ENCODE measurements at regions not wholly inside any gene's neighbourhood (a gene's known extent, or its start where the extent isn't known, plus 50 kb on each side); places are given as distances from the start of the nearest gene placed in this dataset.

GRCh38 chr3:79884354-79884753 lies 116.6 kb upstream of the ROBO1 start:
- TF ChIP-seq CTCF (IDR thresholded peaks at IDR 0.05), result no peak
- TF ChIP-seq POLR2A (IDR thresholded peaks at IDR 0.05), result no peak
